K562 (cell line): ENCODE measurements at regions not wholly inside any gene's neighbourhood (a gene's known extent, or its start where the extent isn't known, plus 50 kb on each side); places are given as distances from the start of the nearest gene placed in this dataset.

Experiments
- ATAC-seq: fragments of 200-7000 bp; cut with Tn5 transposase; 3 replicates; pipeline ENCODE4 v1.9.1; 2020; ENCODE audit warnings: moderate library complexity
- BruUV-seq: library from RNA; stranded (reverse); fragments of 400-500 nt; replicated peaks from 2 replicates; lab custom pipeline; 2021; lab: Mats Ljungman, UMichigan
- CTCF ChIA-PET: fragments of 300-600 bp; formaldehyde crosslinking; extraction: SDS; loops from one replicate; lab custom pipeline; 2021; ENCODE audit warnings: low intra/inter-chr PET ratio; lab: Yijun Ruan, JAX
- POLR2A ChIA-PET: fragments of 300-600, 350-650 bp; sonication (Branson Sonifier 250); formaldehyde crosslinking; extraction: SDS; loops from one replicate; lab custom pipeline; 2021; ENCODE audit warnings: antibody characterized with exemption, inconsistent platforms; lab: Yijun Ruan, JAX
- DNase-seq, 4 experiments: peaks; one replicate each; pipeline versions ENCODE4 v3.0.0 to v3.0.0-alpha.2; 2011 to 2018; ENCODE audit warnings: low spot score in 3 of 4, mixed read lengths in 3 of 4; ENCODE audit errors: extremely low read depth in 1 of 4
- FAIRE-seq: peaks from 2 replicates; lab custom pipeline; 2011; peaks lifted over from hg19 to GRCh38; lab: Jason Lieb, UNC
- H2AFZ ChIP-seq: 2 replicates; pipeline ENCODE4 v1.6.0; 2011; ENCODE audit warnings: low read depth, low read length, control low read depth, inconsistent platforms
- H3K27ac ChIP-seq: fragments of 200-600 bp; 3 replicates; pipeline ENCODE4 v1.8.0; 2011; ENCODE audit warnings: low read depth, mild to moderate bottlenecking, control low read depth, inconsistent platforms, low read length, moderate library complexity, mixed read lengths; ENCODE audit errors: extremely low read depth
- H3K27me3 ChIP-seq, 2 experiments: fragments of 300-600 bp in 1 of 2; 2 replicates in 1 of 2; 3 replicates in 1 of 2; pipeline versions ENCODE4 v1.6.0 to v1.8.0; 2011; ENCODE audit warnings: inconsistent platforms in 2 of 2, low read length in 2 of 2, mild to moderate bottlenecking in 1 of 2, mixed read lengths in 1 of 2, moderate library complexity in 1 of 2; ENCODE audit not compliant: control insufficient read depth in 2 of 2, insufficient read depth in 2 of 2
- H3K36me3 ChIP-seq: fragments of 300-600 bp; 3 replicates; pipeline ENCODE4 v1.8.0; 2011; ENCODE audit warnings: mild to moderate bottlenecking, low read length, inconsistent platforms; ENCODE audit not compliant: control insufficient read depth, insufficient read depth
- H3K4me1 ChIP-seq, 2 experiments: fragments of 200-600 bp in 1 of 2; replicated peaks in 1 of 2; 2 replicates in 1 of 2; 3 replicates in 1 of 2; pipeline versions ENCODE4 v1.5.1 to v1.8.0; 2011; ENCODE audit warnings: inconsistent platforms in 2 of 2, low read length in 2 of 2, mild to moderate bottlenecking in 1 of 2, mixed read lengths in 1 of 2, moderate library complexity in 1 of 2; ENCODE audit not compliant: control insufficient read depth in 2 of 2, insufficient read depth in 2 of 2
- H3K4me2 ChIP-seq: 2 replicates; pipeline ENCODE4 v1.6.1; 2011; ENCODE audit warnings: low read length, control low read depth, inconsistent platforms, mixed read lengths; ENCODE audit not compliant: insufficient read depth
- H3K4me3 ChIP-seq: fragments of 200-600 bp; sonication (generic), shearing (Covaris generic); 2 replicates; pipeline ENCODE4 v1.5.1; 2016; ENCODE audit warnings: control low read depth, inconsistent platforms
- H3K79me2 ChIP-seq: fragments of 200-600 bp; 3 replicates; pipeline ENCODE4 v1.8.0; 2011; ENCODE audit warnings: low read length, inconsistent platforms; ENCODE audit not compliant: control insufficient read depth, insufficient read depth
- H3K9ac ChIP-seq, 2 experiments: 2 replicates each; pipeline versions ENCODE4 v1.6.0 to v1.6.1; 2011; ENCODE audit warnings: low read depth in 2 of 2, low read length in 2 of 2, control low read depth in 1 of 2, inconsistent platforms in 1 of 2, mild to moderate bottlenecking in 1 of 2, mixed read lengths in 1 of 2; ENCODE audit not compliant: insufficient read depth in 1 of 2
- H3K9me1 ChIP-seq: one replicate; pipeline ENCODE4 v1.6.0; 2011; ENCODE audit warnings: inconsistent platforms, mild to moderate bottlenecking, low read length, moderate library complexity; ENCODE audit not compliant: control insufficient read depth, insufficient read depth
- H3K9me3 ChIP-seq: replicated peaks from 2 replicates; pipeline ENCODE4 v1.5.1; 2011; ENCODE audit warnings: low read depth, low read length, inconsistent platforms; ENCODE audit not compliant: control insufficient read depth, insufficient read depth
- H4K20me1 ChIP-seq: replicated peaks from 2 replicates; pipeline ENCODE4 v1.6.1; 2011; ENCODE audit warnings: low read length, inconsistent platforms, mixed read lengths; ENCODE audit not compliant: control insufficient read depth, insufficient read depth
- CC2D1A ChIP-seq: fragments of 450-650 bp; IDR thresholded peaks from 2 replicates; pipeline ENCODE4 v1.6.1; 2017; ENCODE audit warnings: mild to moderate bottlenecking
- HCFC1 ChIP-seq: IDR thresholded peaks from 2 replicates; pipeline ENCODE4 v1.6.1; 2012; ENCODE audit warnings: low read depth, low read length, improper control_type of control experiment
- POLR2A ChIP-seq: fragments of 450-650 bp; conservative IDR thresholded peaks from 2 replicates; pipeline ENCODE4 v1.6.1; 2016
- RBFOX2 ChIP-seq: fragments of 200-400 bp; formaldehyde crosslinking; IDR thresholded peaks from 2 replicates; pipeline ENCODE4 v1.6.1; 2017; ENCODE audit warnings: low read depth, mild to moderate bottlenecking, low read length, moderate library complexity
- RBM22 ChIP-seq: fragments of 200-400 bp; formaldehyde crosslinking; IDR thresholded peaks from 2 replicates; pipeline ENCODE4 v1.6.1; 2018; ENCODE audit warnings: low read length, low read depth; ENCODE audit not compliant: poor library complexity, severe bottlenecking
- SRSF9 ChIP-seq: fragments of 200-400 bp; formaldehyde crosslinking; IDR thresholded peaks from 2 replicates; pipeline ENCODE4 v1.6.1; 2017; ENCODE audit warnings: low read depth, low read length, borderline replicate concordance
- ZC3H4 ChIP-seq: sonication (generic); formaldehyde crosslinking; IDR thresholded peaks from 2 replicates; pipeline ENCODE4 v1.9.0; 2021; ENCODE audit warnings: missing genetic modification reagents, borderline replicate concordance
- ZNF175 ChIP-seq: fragments of 200-800 bp; sonication (Bioruptor generic); IDR thresholded peaks from 2 replicates; pipeline ENCODE4 v1.6.1; 2016; ENCODE audit warnings: low read depth, mild to moderate bottlenecking, missing genetic modification characterization, missing compliant biosample characterization
- WGBS: fragments of 100-300 bp; shearing (Covaris generic); methylation state at CpG from one replicate; pipeline ENCODE4 v1.1.6; 2016; ENCODE audit warnings: low coverage, mixed read lengths; ENCODE audit not compliant: insufficient coverage; ENCODE audit errors: missing lambda C conversion rate; 5-methylcytosine and 5-hydroxymethylcytosine counted together
- in situ Hi-C: fragments of 300-500 bp; cut with MboI; formaldehyde crosslinking; loops from 4 replicates; pipeline ENCODE4 v1.15.0; 2018; ENCODE audit warnings: inconsistent platforms, mixed read lengths
- intact Hi-C: fragments of 100-400 bp; cut with micrococcal nuclease; formaldehyde crosslinking; loops from 2 replicates; pipeline ENCODE4 v1.14.2; 2022
- TF ChIP-seq, protein P1 (sequence below): sonication (generic); formaldehyde crosslinking; IDR thresholded peaks from 2 replicates; pipeline ENCODE4 v1.8.0; 2022; ENCODE audit warnings: mild to moderate bottlenecking, missing genetic modification reagents, borderline replicate concordance
- TF ChIP-seq, protein P2 (sequence below): IDR thresholded peaks from 2 replicates; pipeline ENCODE4 v1.6.1; 2014; ENCODE audit warnings: antibody characterized with exemption

- Histone ChIP-seq H3K9me1 (no peaks in the 10 kb centered on the region), H3K79me2 (no peaks in the 10 kb centered on the region), H3K4me1 (no peaks in the 10 kb centered on the region), H3K4me2 (no peak overlapping the region), H3K36me3 (no peaks in the 10 kb centered on the region), H3K27me3 (peaks cover 0 to 10% of the 10 kb centered on the region in 2 experiments; a peak in 1 of 5 replicates), H3K9ac (no peak overlapping the region), H3K4me3 (no peak overlapping the region), H3K27ac (no peak overlapping the region), H2AFZ (no peak overlapping the region), H4K20me1 (no peaks in the 10 kb centered on the region), H3K9me3 (no peaks in the 10 kb centered on the region)
- 0% methylated on average over 3 of the region's 3 CpGs for WGBS
- in situ Hi-C loops (no loop called here), intact Hi-C loops (no loop called here)
- POLR2A ChIA-PET = interaction anchor here (0.5 kb wide), 1 partner anchor 82 kb away, joined by 3 read pairs; no protein-coding TSS in a partner anchor
- ATAC-seq (no peak), FAIRE-seq (no peak), DNase-seq (no peak)
- TF ChIP-seq, protein P1, sequence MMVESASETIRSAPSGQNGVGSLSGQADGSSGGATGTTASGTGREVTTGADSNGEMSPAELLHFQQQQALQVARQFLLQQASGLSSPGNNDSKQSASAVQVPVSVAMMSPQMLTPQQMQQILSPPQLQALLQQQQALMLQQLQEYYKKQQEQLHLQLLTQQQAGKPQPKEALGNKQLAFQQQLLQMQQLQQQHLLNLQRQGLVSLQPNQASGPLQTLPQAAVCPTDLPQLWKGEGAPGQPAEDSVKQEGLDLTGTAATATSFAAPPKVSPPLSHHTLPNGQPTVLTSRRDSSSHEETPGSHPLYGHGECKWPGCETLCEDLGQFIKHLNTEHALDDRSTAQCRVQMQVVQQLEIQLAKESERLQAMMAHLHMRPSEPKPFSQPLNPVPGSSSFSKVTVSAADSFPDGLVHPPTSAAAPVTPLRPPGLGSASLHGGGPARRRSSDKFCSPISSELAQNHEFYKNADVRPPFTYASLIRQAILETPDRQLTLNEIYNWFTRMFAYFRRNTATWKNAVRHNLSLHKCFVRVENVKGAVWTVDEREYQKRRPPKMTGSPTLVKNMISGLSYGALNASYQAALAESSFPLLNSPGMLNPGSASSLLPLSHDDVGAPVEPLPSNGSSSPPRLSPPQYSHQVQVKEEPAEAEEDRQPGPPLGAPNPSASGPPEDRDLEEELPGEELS (CRISPR knock-in tag) = no peak
- TF ChIP-seq, protein P2, sequence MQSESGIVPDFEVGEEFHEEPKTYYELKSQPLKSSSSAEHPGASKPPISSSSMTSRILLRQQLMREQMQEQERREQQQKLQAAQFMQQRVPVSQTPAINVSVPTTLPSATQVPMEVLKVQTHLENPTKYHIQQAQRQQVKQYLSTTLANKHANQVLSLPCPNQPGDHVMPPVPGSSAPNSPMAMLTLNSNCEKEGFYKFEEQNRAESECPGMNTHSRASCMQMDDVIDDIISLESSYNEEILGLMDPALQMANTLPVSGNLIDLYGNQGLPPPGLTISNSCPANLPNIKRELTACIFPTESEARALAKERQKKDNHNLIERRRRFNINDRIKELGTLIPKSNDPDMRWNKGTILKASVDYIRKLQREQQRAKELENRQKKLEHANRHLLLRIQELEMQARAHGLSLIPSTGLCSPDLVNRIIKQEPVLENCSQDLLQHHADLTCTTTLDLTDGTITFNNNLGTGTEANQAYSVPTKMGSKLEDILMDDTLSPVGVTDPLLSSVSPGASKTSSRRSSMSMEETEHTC = no peak
- TF ChIP-seq ZC3H4 (CRISPR knock-in tag) (no peak), RBFOX2 (no peak), RBM22 (no peak), ZNF175 (no peak), CC2D1A (no peak), POLR2A (no peak), SRSF9 (no peak), HCFC1 (no peak)
- no TSS peak for BruUV-seq
- CTCF ChIA-PET = no interaction called here
These were observed 146.7 kb upstream of the VANGL1 start for GRCh38 chr1:115495111-115495510.
